Right lobe of liver (tissue), 6 donors: ENCODE measurements at regions not wholly inside any gene's neighbourhood (a gene's known extent, or its start where the extent isn't known, plus 50 kb on each side); places are given as distances from the start of the nearest gene placed in this dataset.

ENCODE experiments used
- ATAC-seq, 4 donors: fragments of 200-7000 bp; cut with Tn5 transposase; one replicate each; pipeline ENCODE4 v1.9.1; 2020; ENCODE audit warnings: mild to moderate bottlenecking in 4 of 4, moderate library complexity in 4 of 4
- DNase-seq, 3 donors: peaks; one replicate each; pipeline ENCODE4 v3.0.0-alpha.2; 2020
- H3K27ac ChIP-seq, 3 donors: fragments of 200-600 bp; one replicate each; pipeline ENCODE4 v1.8.0; 2022
- H3K27me3 ChIP-seq, 2 donors: fragments of 200-600 bp; one replicate each; pipeline ENCODE4 v1.8.0; 2022
- H3K36me3 ChIP-seq, 4 donors: fragments of 200-600 bp; sonication (generic) in 1 of 4; one replicate each; pipeline versions ENCODE4 v1.5.1 to v1.8.0; 2017 to 2022; ENCODE audit warnings: control low read depth in 1 of 4
- H3K4me1 ChIP-seq, 4 donors: fragments of 200-600 bp; sonication (generic) in 1 of 4; one replicate each; pipeline versions ENCODE4 v1.5.1 to v1.8.0; 2017 to 2022; ENCODE audit warnings: control low read depth in 1 of 4
- H3K4me3 ChIP-seq, 3 donors: fragments of 200-600 bp; one replicate each; pipeline ENCODE4 v1.8.0; 2022
- H3K9me3 ChIP-seq, 4 donors: fragments of 200-600 bp; sonication (generic) in 1 of 4; one replicate each; pipeline versions ENCODE4 v1.5.1 to v1.8.0; 2017 to 2022; ENCODE audit warnings: control low read depth in 1 of 4
- POLR2A ChIP-seq: fragments of 450-650 bp; IDR thresholded peaks from one replicate; pipeline ENCODE4 v1.6.1; 2017; ENCODE audit warnings: antibody characterized with exemption, mild to moderate bottlenecking
- WGBS: methylation state at CpG from one replicate; pipeline ENCODE4 v1.1.6; 2018; ENCODE audit warnings: low coverage, low lambda C conversion rate; ENCODE audit not compliant: insufficient coverage; ENCODE audit errors: missing lambda C conversion rate; 5-methylcytosine and 5-hydroxymethylcytosine counted together
- intact Hi-C, 2 donors: fragments of 100-400 bp; cut with DNase I; formaldehyde crosslinking; loops; one replicate each; pipeline versions ENCODE4 v1.11.2 to v1.14.1; 2022
- TF ChIP-seq, protein P1 (sequence below), 4 donors: fragments of 200-600 bp in 3 of 4; fragments of 450-650 bp in 1 of 4; IDR thresholded peaks; one replicate each; pipeline versions ENCODE4 v1.5.1 to v1.8.0; 2016 to 2022; ENCODE audit warnings: antibody characterized with exemption in 4 of 4, mild to moderate bottlenecking in 2 of 4
- donor health status: DM: no; HTN: yes; CAD: no.
- donor health status: DM: no; HTN: no; CAD: no.
- donor health status: DM: no; HTN: no; CAD: no.
- donor health status: DM: no; HTN: yes; CAD: no.
- donor health status: DM: no; HTN: yes; CAD: no.

DNA sequence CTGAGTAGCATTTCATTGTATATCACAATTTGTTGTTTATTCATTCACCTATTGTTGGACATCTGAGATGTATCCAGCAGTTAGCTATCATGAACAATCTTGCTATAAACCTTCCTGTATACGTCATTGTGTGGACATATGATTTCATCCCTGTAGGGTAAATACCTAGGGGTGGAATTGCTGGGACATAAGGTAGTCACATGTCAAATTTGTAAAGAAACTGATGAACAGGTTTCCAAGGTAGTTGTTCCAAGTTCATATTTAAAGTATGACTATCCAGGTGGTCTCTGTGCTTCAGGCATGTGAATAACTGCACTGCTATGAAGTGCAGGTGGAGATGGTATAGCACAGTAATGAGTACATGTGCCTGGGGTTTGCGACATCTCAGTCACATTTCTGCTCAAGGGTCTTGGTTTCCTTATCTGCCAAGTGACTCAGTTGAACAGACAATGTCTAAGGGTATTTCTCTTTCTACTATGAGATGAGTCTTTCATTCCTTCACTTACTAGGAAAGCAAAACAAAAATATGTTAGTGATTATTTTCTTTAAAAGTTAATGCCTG lies 229.0 kb upstream of the HES1 start:
- H3K9me3 ChIP-seq, result no peaks in the 10 kb centered on the region
- WGBS, result 92% methylated on average over 2 of the region's 2 CpGs
- ATAC-seq (no peak), DNase-seq (no peak)
- no peaks in the 10 kb centered on the region for H3K36me3 ChIP-seq
- H3K27me3 ChIP-seq, result no peaks in the 10 kb centered on the region
- TF ChIP-seq, protein P1, sequence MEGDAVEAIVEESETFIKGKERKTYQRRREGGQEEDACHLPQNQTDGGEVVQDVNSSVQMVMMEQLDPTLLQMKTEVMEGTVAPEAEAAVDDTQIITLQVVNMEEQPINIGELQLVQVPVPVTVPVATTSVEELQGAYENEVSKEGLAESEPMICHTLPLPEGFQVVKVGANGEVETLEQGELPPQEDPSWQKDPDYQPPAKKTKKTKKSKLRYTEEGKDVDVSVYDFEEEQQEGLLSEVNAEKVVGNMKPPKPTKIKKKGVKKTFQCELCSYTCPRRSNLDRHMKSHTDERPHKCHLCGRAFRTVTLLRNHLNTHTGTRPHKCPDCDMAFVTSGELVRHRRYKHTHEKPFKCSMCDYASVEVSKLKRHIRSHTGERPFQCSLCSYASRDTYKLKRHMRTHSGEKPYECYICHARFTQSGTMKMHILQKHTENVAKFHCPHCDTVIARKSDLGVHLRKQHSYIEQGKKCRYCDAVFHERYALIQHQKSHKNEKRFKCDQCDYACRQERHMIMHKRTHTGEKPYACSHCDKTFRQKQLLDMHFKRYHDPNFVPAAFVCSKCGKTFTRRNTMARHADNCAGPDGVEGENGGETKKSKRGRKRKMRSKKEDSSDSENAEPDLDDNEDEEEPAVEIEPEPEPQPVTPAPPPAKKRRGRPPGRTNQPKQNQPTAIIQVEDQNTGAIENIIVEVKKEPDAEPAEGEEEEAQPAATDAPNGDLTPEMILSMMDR (IDR thresholded peaks at IDR 0.05), result no peak
- no peak for TF ChIP-seq POLR2A
- no peak overlapping the region for H3K4me3 ChIP-seq
- no peak overlapping the region for H3K27ac ChIP-seq
- peaks cover 0 to 8% (median 2%) of the 10 kb centered on the region in 4 donors for H3K4me1 ChIP-seq
- intact Hi-C loops, result no loop called here

DNA sequence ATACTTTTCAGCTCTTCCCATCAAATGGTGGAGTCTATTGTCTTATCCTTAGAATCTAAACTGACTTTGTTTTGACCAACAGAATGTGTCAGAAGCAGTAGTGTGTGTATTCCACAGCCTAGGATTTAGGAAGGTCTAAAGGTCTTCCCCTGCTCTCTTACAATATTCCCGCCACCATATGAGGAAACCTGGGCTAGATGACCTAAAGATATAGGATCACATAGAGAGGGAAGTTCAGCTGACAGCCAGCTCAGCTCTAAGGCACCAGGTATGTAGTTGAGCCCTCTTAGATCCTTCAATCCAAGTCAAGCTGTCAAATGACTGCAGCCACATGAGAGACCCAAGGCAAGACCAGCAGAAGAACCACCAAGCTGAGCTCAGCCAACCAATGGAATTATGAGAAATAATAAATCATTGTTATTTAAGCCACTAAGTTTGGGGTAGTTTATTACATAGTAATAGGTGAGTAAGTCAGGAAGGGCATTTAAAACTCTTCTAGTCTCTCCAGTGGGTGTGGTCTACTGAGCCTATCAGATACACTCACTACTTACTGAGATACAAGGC lies 227.7 kb upstream of the HES1 start:
- TF ChIP-seq POLR2A, result no peak
- TF ChIP-seq, protein P1 (IDR thresholded peaks at IDR 0.05), result no peak
- WGBS, result 86% methylated on average over 1 of the region's 1 CpG
- H3K4me3 ChIP-seq, result no peak overlapping the region
- ATAC-seq, result no peak
- intact Hi-C loops, result no loop called here
- DNase-seq, result no peak
- H3K27ac ChIP-seq, result no peak overlapping the region
- peaks cover 0 to 8% (median 2%) of the 10 kb centered on the region in 4 donors for H3K4me1 ChIP-seq
- H3K36me3 ChIP-seq, result no peaks in the 10 kb centered on the region
- H3K9me3 ChIP-seq, result no peaks in the 10 kb centered on the region
- no peaks in the 10 kb centered on the region for H3K27me3 ChIP-seq

DNA sequence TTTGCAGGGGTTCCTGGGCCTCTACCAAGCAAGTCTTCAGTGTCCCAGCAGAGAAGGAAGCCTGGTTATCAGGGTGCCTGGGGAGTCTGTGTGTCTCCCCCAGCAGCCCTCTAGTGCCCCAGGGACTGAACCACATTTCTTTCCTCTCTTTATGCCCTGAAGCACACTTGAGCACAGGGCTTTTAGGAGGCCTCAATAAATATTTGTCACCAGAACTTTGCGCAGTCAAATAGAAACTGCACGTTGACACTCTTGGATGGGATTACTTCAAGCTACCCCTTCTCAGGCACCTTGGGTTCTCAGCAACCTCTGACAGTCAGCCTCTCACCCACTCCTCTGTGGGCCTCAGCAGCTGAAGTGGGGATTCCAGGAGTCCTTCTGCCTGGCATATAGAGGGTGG lies 226.6 kb upstream of the HES1 start:
- Histone ChIP-seq H3K9me3 (no peaks in the 10 kb centered on the region), H3K4me3 (no peak overlapping the region), H3K27me3 (no peaks in the 10 kb centered on the region), H3K4me1 (peaks cover 0 to 8% (median 2%) of the 10 kb centered on the region in 4 donors), H3K27ac (no peak overlapping the region), H3K36me3 (no peaks in the 10 kb centered on the region)
- no CpG with 5 or more reads among the region's 2 CpGs for WGBS
- DNase-seq (no peak), ATAC-seq (no peak)
- intact Hi-C loops, result no loop called here
- TF ChIP-seq, protein P1 (IDR thresholded peaks at IDR 0.05), result no peak
- TF ChIP-seq POLR2A, result no peak

DNA sequence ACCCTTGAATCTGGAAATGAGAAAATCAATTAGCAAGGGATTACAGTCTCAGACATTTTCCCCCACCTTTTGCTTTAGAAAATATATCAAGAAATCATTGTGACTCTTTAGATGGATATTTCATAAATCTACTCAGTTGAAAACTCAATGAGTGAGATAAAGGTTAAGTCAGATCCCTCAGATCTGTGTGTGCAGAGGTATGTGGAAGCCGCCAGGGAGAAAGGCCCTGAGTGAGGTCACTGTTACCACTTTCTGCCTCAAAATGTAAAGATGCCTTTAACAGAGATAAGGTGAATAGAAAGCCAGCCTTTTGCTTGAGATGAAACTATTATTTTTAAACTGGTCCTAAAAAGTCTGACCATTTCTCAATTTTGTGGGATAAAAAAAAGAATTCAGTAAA lies 225.6 kb upstream of the HES1 start:
- DNase-seq, result no peak
- intact Hi-C loops, result no loop called here
- no peak for TF ChIP-seq POLR2A
- TF ChIP-seq, protein P1 (IDR thresholded peaks at IDR 0.05), result no peak
- Histone ChIP-seq H3K4me1 (peaks cover 0 to 8% (median 2%) of the 10 kb centered on the region in 4 donors), H3K27me3 (no peaks in the 10 kb centered on the region), H3K4me3 (no peak overlapping the region), H3K9me3 (no peaks in the 10 kb centered on the region), H3K36me3 (no peaks in the 10 kb centered on the region), H3K27ac (no peak overlapping the region)
- WGBS, result 100% methylated on average over 1 of the region's 1 CpG
- no peak for ATAC-seq
